Astrocyte of the spinal cord (primary cell): ENCODE measurements at regions not wholly inside any gene's neighbourhood (a gene's known extent, or its start where the extent isn't known, plus 50 kb on each side); places are given as distances from the start of the nearest gene placed in this dataset.

Experiments used
- DNase-seq: peaks from one replicate; pipeline ENCODE4 v3.0.0; 2011; ENCODE audit warnings: low read depth, low spot score
- H3K4me3 ChIP-seq: 2 replicates; pipeline ENCODE4 v1.5.1; 2011; ENCODE audit warnings: low read depth, mild to moderate bottlenecking, low read length, moderate library complexity
- CTCF ChIP-seq: IDR thresholded peaks from 2 replicates; pipeline ENCODE4 v1.5.1; 2012; ENCODE audit warnings: low read depth, mild to moderate bottlenecking, low read length, inconsistent platforms
- in situ Hi-C: cut with HindIII; loops from 2 replicates; pipeline ENCODE4 v1.10.0; 2017; ENCODE audit warnings: low sequenced_read_pairs

- DNase-seq, result no peak
- H3K4me3 ChIP-seq, result no peak overlapping the region
- no peak for TF ChIP-seq CTCF
- in situ Hi-C loops, result no loop called here
Measured at GRCh38 chr18:10119991-10120390, 206.2 kb downstream of the VAPA start.

- TF ChIP-seq CTCF, result no peak
- no peak for DNase-seq
- in situ Hi-C loops, result no loop called here
Measured at GRCh38 chr18:10120622-10121021, 206.8 kb downstream of the VAPA start.

GRCh38 chr18:10121028-10121427, 207.2 kb downstream of the VAPA start:
- in situ Hi-C loops, result no loop called here

More at GRCh38 chr18:10120622-10121021, 206.8 kb downstream of the VAPA start:
- H3K4me3 ChIP-seq, result no peak overlapping the region

GRCh38 chr18:10121786-10122515, 208.1 kb downstream of the VAPA start:
- in situ Hi-C loops, result no loop called here
- no peak overlapping the region for H3K4me3 ChIP-seq
- peak; percentile 79 for DNase-seq
- TF ChIP-seq CTCF, result no peak

More at GRCh38 chr18:10121028-10121427, 207.2 kb downstream of the VAPA start:
- no peak overlapping the region for H3K4me3 ChIP-seq
- no peak for TF ChIP-seq CTCF
- DNase-seq, result no peak

GRCh38 chr18:10122988-10123950, 209.5 kb downstream of the VAPA start:
- in situ Hi-C loops, result no loop called here
- no peak for TF ChIP-seq CTCF
- DNase-seq, result no peak
- no peak overlapping the region for H3K4me3 ChIP-seq

GRCh38 chr18:10124071-10124470, 210.3 kb downstream of the VAPA start:
- H3K4me3 ChIP-seq, result no peak overlapping the region
- in situ Hi-C loops, result no loop called here
- no peak for DNase-seq
- no peak for TF ChIP-seq CTCF
